ENCODE measurements at regions not wholly inside any gene's neighbourhood (a gene's known extent, or its start where the extent isn't known, plus 50 kb on each side); places are given as distances from the start of the nearest gene placed in this dataset.
"Not testable (repeated sequence)": the region's sequence is repeated elsewhere in the genome, so short reads cannot be mapped to it uniquely, and the experiment has no call there.

DNA sequence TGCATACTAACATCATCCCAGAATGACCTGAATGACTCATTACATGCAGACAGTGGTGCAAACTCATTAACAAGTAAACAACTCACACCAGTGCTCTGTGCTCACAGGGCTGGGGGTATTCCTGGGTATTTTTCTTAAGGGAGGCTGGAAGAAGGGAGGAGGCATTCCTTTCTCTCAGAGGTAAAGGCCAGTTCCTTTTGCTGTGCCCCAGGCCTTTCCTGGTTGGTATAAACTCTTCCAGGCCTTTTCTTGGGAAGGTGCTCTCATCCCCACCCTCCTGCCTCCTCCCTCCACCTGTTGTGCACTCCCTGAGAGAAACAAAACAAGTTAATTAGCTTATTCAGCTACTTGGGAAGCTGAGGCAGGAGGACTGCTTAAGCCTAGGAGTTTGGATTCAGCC, 4779.2 kb upstream of the OR11H1 start:
- H4K20me1 ChIP-seq (ENCODE audit: insufficient read depth, low read length); DNase-seq; ATAC-seq (ENCODE audit: insufficient read depth, low read depth); H3K79me2 ChIP-seq (ENCODE audit: insufficient read depth, low read length); H3K4me1 ChIP-seq (ENCODE audit: insufficient read depth, low read length); H3K27me3 ChIP-seq (ENCODE audit: insufficient read depth, low read length, poor library complexity); H3K9me3 ChIP-seq (ENCODE audit: insufficient read depth, low read length, severe bottlenecking); H3K36me3 ChIP-seq (ENCODE audit: insufficient read depth, low read length); H3K27ac ChIP-seq (ENCODE audit: low read length); H2AFZ ChIP-seq (ENCODE audit: low read depth, low read length); H3K4me3 ChIP-seq (ENCODE audit: low read depth in 1 of 2, low read length in 2 of 2); H3K9ac ChIP-seq (ENCODE audit: low read depth, low read length); H3K4me2 ChIP-seq (ENCODE audit: insufficient read depth, low read length): not testable (repeated sequence)

DNA sequence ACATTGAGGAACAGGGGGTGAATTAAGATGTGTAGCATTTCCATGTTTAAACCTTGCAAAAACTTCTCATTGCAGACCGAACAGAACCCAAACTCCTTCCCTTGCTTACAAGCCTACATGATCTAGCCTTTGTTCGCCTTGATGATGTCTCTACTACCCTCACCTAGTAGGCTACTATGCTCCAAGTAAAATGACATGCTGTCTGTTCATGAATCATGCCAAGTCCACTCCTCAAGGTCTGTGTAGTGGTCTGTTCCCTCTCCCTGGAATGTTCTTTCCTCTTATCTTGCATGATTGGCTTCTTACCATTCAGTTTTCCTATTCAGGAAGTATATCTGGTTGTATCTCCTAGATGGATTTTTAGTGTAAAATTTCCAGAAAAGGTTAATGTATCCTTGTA, 4778.6 kb upstream of the OR11H1 start:
- not testable (repeated sequence) for ATAC-seq (ENCODE audit: insufficient read depth, low read depth); H3K36me3 ChIP-seq (ENCODE audit: insufficient read depth, low read length); H3K4me3 ChIP-seq (ENCODE audit: low read depth in 1 of 2, low read length in 2 of 2); H3K27ac ChIP-seq (ENCODE audit: low read length); H3K79me2 ChIP-seq (ENCODE audit: insufficient read depth, low read length); H3K27me3 ChIP-seq (ENCODE audit: insufficient read depth, low read length, poor library complexity); H3K4me2 ChIP-seq (ENCODE audit: insufficient read depth, low read length); DNase-seq; H3K9ac ChIP-seq (ENCODE audit: low read depth, low read length); H3K4me1 ChIP-seq (ENCODE audit: insufficient read depth, low read length); H3K9me3 ChIP-seq (ENCODE audit: insufficient read depth, low read length, severe bottlenecking); H2AFZ ChIP-seq (ENCODE audit: low read depth, low read length); H4K20me1 ChIP-seq (ENCODE audit: insufficient read depth, low read length)

DNA sequence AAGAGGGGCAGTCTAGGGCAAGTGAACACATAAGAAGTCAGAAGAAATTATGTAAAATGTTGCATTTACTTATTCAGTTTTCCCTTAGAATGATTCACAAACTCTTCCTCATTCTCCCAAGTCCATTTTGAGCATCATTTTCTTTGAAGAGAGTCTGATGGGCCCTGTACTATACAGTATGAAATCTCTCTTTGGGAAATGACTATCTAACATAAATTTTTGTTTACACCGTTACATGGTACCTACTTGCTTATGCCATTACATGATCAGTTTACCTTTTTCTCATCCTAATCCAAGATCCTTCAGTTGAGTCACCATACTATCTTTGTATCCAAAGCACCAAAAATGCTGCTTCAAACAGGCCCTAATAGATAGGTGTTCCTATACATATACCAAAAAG, 4774.4 kb upstream of the OR11H1 start:
- not testable (repeated sequence) for H3K4me1 ChIP-seq (ENCODE audit: insufficient read depth, low read length); H3K4me2 ChIP-seq (ENCODE audit: insufficient read depth, low read length); H3K27ac ChIP-seq (ENCODE audit: low read length); H4K20me1 ChIP-seq (ENCODE audit: insufficient read depth, low read length); H2AFZ ChIP-seq (ENCODE audit: low read depth, low read length); H3K9ac ChIP-seq (ENCODE audit: low read depth, low read length); H3K27me3 ChIP-seq (ENCODE audit: insufficient read depth, low read length, poor library complexity); H3K36me3 ChIP-seq (ENCODE audit: insufficient read depth, low read length); DNase-seq; H3K4me3 ChIP-seq (ENCODE audit: low read depth in 1 of 2, low read length in 2 of 2); H3K9me3 ChIP-seq (ENCODE audit: insufficient read depth, low read length, severe bottlenecking); ATAC-seq (ENCODE audit: insufficient read depth, low read depth); H3K79me2 ChIP-seq (ENCODE audit: insufficient read depth, low read length)

DNA sequence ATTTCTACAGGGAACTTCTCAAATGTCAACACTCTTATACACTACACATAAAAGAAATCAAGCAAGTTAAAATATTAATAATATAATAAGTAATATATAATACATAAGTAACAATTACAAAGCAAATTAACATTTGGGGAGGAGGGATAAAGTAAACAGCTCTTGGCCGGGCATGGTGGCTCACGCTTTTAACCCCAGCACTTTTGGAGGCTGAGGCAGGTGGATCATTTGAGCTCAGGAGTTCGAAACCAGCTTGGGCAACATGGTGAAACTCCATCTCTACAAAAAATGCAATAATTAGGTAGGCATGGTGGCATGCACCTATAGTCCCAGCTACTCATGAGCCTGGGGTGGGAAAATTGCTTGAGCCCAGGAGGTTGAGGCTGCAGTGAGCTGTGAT, 4772.6 kb upstream of the OR11H1 start:
- H3K27me3 ChIP-seq (ENCODE audit: insufficient read depth, low read length, poor library complexity); DNase-seq; H3K79me2 ChIP-seq (ENCODE audit: insufficient read depth, low read length); H4K20me1 ChIP-seq (ENCODE audit: insufficient read depth, low read length); H3K4me3 ChIP-seq (ENCODE audit: low read depth in 1 of 2, low read length in 2 of 2); H3K27ac ChIP-seq (ENCODE audit: low read length); H3K9ac ChIP-seq (ENCODE audit: low read depth, low read length); H3K36me3 ChIP-seq (ENCODE audit: insufficient read depth, low read length); H3K4me1 ChIP-seq (ENCODE audit: insufficient read depth, low read length); H3K4me2 ChIP-seq (ENCODE audit: insufficient read depth, low read length); H2AFZ ChIP-seq (ENCODE audit: low read depth, low read length); ATAC-seq (ENCODE audit: insufficient read depth, low read depth); H3K9me3 ChIP-seq (ENCODE audit: insufficient read depth, low read length, severe bottlenecking): not testable (repeated sequence)

DNA sequence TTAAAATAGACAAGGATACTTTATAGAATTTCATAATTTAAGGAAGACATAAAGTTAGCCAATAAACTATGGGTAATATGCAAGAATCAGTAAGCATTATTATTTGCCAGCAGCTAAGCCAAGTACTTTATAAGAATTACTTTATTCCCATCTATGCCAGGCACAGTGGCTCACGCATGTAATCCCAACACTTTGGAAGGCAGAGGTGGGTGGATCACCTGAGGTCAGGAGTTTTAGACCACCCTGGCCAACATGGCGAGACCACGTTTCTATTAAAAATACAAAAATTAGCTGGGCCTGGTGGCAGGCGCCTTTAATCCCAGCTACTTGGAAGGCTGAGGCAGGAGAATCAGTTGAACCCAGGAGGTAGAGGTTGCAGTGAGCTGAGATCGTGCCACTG, 4767.6 kb upstream of the OR11H1 start:
- H3K27ac ChIP-seq (ENCODE audit: low read length); H3K27me3 ChIP-seq (ENCODE audit: insufficient read depth, low read length, poor library complexity); H3K9me3 ChIP-seq (ENCODE audit: insufficient read depth, low read length, severe bottlenecking); H3K4me3 ChIP-seq (ENCODE audit: low read depth in 1 of 2, low read length in 2 of 2); H3K4me1 ChIP-seq (ENCODE audit: insufficient read depth, low read length); H3K36me3 ChIP-seq (ENCODE audit: insufficient read depth, low read length); DNase-seq; H2AFZ ChIP-seq (ENCODE audit: low read depth, low read length); H3K9ac ChIP-seq (ENCODE audit: low read depth, low read length); H3K79me2 ChIP-seq (ENCODE audit: insufficient read depth, low read length); ATAC-seq (ENCODE audit: insufficient read depth, low read depth); H3K4me2 ChIP-seq (ENCODE audit: insufficient read depth, low read length); H4K20me1 ChIP-seq (ENCODE audit: insufficient read depth, low read length): not testable (repeated sequence)

DNA sequence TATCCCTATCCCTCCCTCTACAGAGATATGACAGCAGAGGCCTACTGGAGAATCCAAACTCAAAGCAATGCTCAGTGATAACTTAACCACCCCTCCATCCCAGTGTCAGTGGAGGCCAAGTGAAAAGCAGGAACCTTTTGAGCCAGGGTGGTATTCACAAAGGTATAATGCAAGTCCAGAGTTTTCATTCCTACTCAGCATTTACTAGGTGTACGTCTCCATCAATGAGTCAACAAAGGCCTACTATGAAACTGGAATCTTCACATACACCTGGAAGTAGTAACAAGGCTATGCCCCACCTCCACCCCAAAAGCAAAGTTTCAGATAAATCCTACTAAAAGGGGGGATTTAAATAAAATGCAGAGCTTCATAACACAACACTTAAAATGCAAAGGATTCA, 4761.7 kb upstream of the OR11H1 start:
- H3K27me3 ChIP-seq (ENCODE audit: insufficient read depth, low read length, poor library complexity); H3K4me2 ChIP-seq (ENCODE audit: insufficient read depth, low read length); H3K4me1 ChIP-seq (ENCODE audit: insufficient read depth, low read length); H2AFZ ChIP-seq (ENCODE audit: low read depth, low read length); H4K20me1 ChIP-seq (ENCODE audit: insufficient read depth, low read length); H3K9me3 ChIP-seq (ENCODE audit: insufficient read depth, low read length, severe bottlenecking); H3K4me3 ChIP-seq (ENCODE audit: low read depth in 1 of 2, low read length in 2 of 2); H3K9ac ChIP-seq (ENCODE audit: low read depth, low read length); ATAC-seq (ENCODE audit: insufficient read depth, low read depth); H3K27ac ChIP-seq (ENCODE audit: low read length); H3K79me2 ChIP-seq (ENCODE audit: insufficient read depth, low read length); H3K36me3 ChIP-seq (ENCODE audit: insufficient read depth, low read length); DNase-seq: not testable (repeated sequence)

DNA sequence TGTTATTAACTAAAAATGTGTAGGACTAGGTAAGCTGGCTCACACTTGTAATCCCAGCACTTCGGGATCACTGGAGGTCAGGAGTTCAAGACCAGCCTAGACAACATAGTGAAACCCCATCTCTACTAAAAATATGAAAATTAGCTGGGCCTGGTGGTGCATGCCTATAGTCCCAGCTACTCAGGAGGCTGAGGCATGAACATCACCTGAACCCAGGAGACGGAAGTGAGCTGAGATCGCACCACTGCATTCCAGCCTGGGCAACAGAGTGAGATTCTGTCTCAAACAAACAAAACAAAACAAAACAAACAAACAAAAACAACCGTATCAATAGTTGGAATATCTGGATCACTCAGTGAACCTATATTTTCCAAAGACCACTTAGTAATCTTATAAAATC, 4759.1 kb upstream of the OR11H1 start:
- H4K20me1 ChIP-seq (ENCODE audit: insufficient read depth, low read length); H3K27ac ChIP-seq (ENCODE audit: low read length); H3K79me2 ChIP-seq (ENCODE audit: insufficient read depth, low read length); H2AFZ ChIP-seq (ENCODE audit: low read depth, low read length); H3K27me3 ChIP-seq (ENCODE audit: insufficient read depth, low read length, poor library complexity); H3K4me1 ChIP-seq (ENCODE audit: insufficient read depth, low read length); H3K4me2 ChIP-seq (ENCODE audit: insufficient read depth, low read length); H3K9me3 ChIP-seq (ENCODE audit: insufficient read depth, low read length, severe bottlenecking); DNase-seq; H3K36me3 ChIP-seq (ENCODE audit: insufficient read depth, low read length); H3K4me3 ChIP-seq (ENCODE audit: low read depth in 1 of 2, low read length in 2 of 2); ATAC-seq (ENCODE audit: insufficient read depth, low read depth); H3K9ac ChIP-seq (ENCODE audit: low read depth, low read length): not testable (repeated sequence)

DNA sequence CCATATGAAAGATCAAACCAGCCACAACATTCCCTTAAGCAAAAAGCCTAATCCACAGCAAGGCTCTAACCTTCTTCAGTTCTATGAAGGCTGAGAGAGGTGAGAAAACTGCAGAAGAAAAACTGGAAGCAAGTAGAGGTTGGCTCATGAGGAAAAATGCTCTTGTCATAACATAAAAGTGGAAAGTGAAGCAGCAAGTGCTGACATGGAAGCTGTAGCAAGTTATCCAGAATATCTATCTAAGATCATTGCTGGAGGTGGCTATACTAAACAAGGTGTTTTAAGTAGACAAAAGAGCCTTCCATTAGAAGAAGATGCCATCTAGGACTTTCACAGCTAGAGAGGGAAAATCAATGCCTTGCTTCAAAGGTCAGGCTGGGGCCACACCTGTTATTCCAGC, 4756.2 kb upstream of the OR11H1 start:
- not testable (repeated sequence) for H3K36me3 ChIP-seq (ENCODE audit: insufficient read depth, low read length); H3K4me2 ChIP-seq (ENCODE audit: insufficient read depth, low read length); H3K4me3 ChIP-seq (ENCODE audit: low read depth in 1 of 2, low read length in 2 of 2); ATAC-seq (ENCODE audit: insufficient read depth, low read depth); H3K9me3 ChIP-seq (ENCODE audit: insufficient read depth, low read length, severe bottlenecking); H3K27ac ChIP-seq (ENCODE audit: low read length); H4K20me1 ChIP-seq (ENCODE audit: insufficient read depth, low read length); DNase-seq; H3K9ac ChIP-seq (ENCODE audit: low read depth, low read length); H3K4me1 ChIP-seq (ENCODE audit: insufficient read depth, low read length); H3K27me3 ChIP-seq (ENCODE audit: insufficient read depth, low read length, poor library complexity); H3K79me2 ChIP-seq (ENCODE audit: insufficient read depth, low read length); H2AFZ ChIP-seq (ENCODE audit: low read depth, low read length)

DNA sequence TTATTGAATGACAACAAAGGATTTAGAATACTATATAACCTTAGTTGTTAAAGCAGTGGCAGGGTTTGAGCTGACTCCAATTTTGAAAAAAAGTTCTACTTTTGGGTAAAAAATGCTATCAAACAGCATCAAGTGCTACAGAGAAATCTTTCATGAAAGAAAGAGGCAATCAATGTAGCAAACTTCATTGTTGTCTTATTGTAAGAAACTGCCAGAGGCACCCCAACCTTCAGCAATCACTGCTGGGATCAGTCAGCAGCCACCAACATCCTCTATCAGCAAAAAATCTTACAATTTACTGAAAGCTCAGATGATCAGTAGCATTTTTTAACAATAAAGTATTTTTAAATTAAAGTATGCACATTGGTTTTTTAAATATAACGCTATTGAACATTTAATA, 4754.7 kb upstream of the OR11H1 start:
- not testable (repeated sequence) for H3K4me3 ChIP-seq (ENCODE audit: low read depth in 1 of 2, low read length in 2 of 2); DNase-seq; H3K36me3 ChIP-seq (ENCODE audit: insufficient read depth, low read length); H3K27ac ChIP-seq (ENCODE audit: low read length); H3K9me3 ChIP-seq (ENCODE audit: insufficient read depth, low read length, severe bottlenecking); H3K27me3 ChIP-seq (ENCODE audit: insufficient read depth, low read length, poor library complexity); ATAC-seq (ENCODE audit: insufficient read depth, low read depth); H3K4me1 ChIP-seq (ENCODE audit: insufficient read depth, low read length); H4K20me1 ChIP-seq (ENCODE audit: insufficient read depth, low read length); H3K9ac ChIP-seq (ENCODE audit: low read depth, low read length); H2AFZ ChIP-seq (ENCODE audit: low read depth, low read length); H3K79me2 ChIP-seq (ENCODE audit: insufficient read depth, low read length); H3K4me2 ChIP-seq (ENCODE audit: insufficient read depth, low read length)

Measured in DND-41 (cell line).